GM23338 (cell line): ENCODE measurements at regions not wholly inside any gene's neighbourhood (a gene's known extent, or its start where the extent isn't known, plus 50 kb on each side); places are given as distances from the start of the nearest gene placed in this dataset.

ENCODE experiments used
- CREB1 ChIP-seq: fragments of 250-450 bp; sonication (Bioruptor Pico); IDR thresholded peaks from 2 replicates; pipeline ENCODE4 v1.5.0; 2020; ENCODE audit warnings: low read depth, mild to moderate bottlenecking, moderate library complexity
- CTCF ChIP-seq, 2 experiments: fragments of 200-600 bp in 1 of 2; sonication (generic) in 1 of 2; conservative IDR thresholded peaks; 2 replicates each; pipeline versions ENCODE4 v1.5.1 to v1.6.1; 2016 to 2017; ENCODE audit warnings: antibody characterized with exemption in 2 of 2, low read depth in 2 of 2, mild to moderate bottlenecking in 2 of 2, moderate library complexity in 1 of 2
- ETS1 ChIP-seq: IDR thresholded peaks from 2 replicates; pipeline ENCODE4 v1.6.1; 2016; ENCODE audit warnings: antibody characterized with exemption
- EZH2 ChIP-seq: fragments of 200-600 bp; sonication (generic); IDR thresholded peaks from one replicate; pipeline ENCODE4 v1.8.0; 2017; ENCODE audit warnings: antibody characterized with exemption, mild to moderate bottlenecking, low read depth; ENCODE audit not compliant: unreplicated experiment
- EZH2phosphoT487 ChIP-seq: fragments of 200-600 bp; sonication (generic); IDR thresholded peaks from one replicate; pipeline ENCODE4 v1.8.1; 2018; ENCODE audit warnings: antibody characterized with exemption; ENCODE audit not compliant: unreplicated experiment
- JUNB ChIP-seq: IDR thresholded peaks from one replicate; pipeline ENCODE4 v1.6.1; 2016; ENCODE audit warnings: antibody characterized with exemption; ENCODE audit not compliant: unreplicated experiment
- POLR2AphosphoS5 ChIP-seq: IDR thresholded peaks from 2 replicates; pipeline ENCODE4 v1.6.1; 2016; ENCODE audit warnings: antibody characterized with exemption, low read depth
- REST ChIP-seq: IDR thresholded peaks from one replicate; pipeline ENCODE4 v1.6.1; 2018; ENCODE audit warnings: antibody characterized with exemption; ENCODE audit not compliant: unreplicated experiment
- ZNF114 ChIP-seq: fragments of 250-450 bp; sonication (Bioruptor Pico); IDR thresholded peaks from 2 replicates; pipeline ENCODE4 v1.5.0; 2020; ENCODE audit warnings: mild to moderate bottlenecking, moderate library complexity
- ZNF462 ChIP-seq: fragments of 250-450 bp; sonication (Bioruptor Pico); IDR thresholded peaks from 2 replicates; pipeline ENCODE4 v1.5.0; 2020; ENCODE audit warnings: mild to moderate bottlenecking, moderate library complexity

GRCh38 chr15:23897091-23897490, 210.0 kb upstream of the NDN start:
- no peak for TF ChIP-seq CTCF (conservative IDR thresholded peaks at IDR 0.05; ENCODE audit: low read depth in 2 of 2)
- TF ChIP-seq POLR2AphosphoS5, result no peak
- TF ChIP-seq EZH2, result no peak
- TF ChIP-seq JUNB, result no peak
- no peak for TF ChIP-seq ZNF462 (CRISPR knock-in tag)
- no peak for TF ChIP-seq REST
- TF ChIP-seq ETS1, result no peak
- TF ChIP-seq CREB1 (CRISPR knock-in tag), result no peak
- no peak for TF ChIP-seq EZH2phosphoT487
- TF ChIP-seq ZNF114 (CRISPR knock-in tag), result no peak
